Muscle layer of colon (tissue), 2 donors: ENCODE measurements at regions not wholly inside any gene's neighbourhood (a gene's known extent, or its start where the extent isn't known, plus 50 kb on each side); places are given as distances from the start of the nearest gene placed in this dataset.

Source experiments
- H3K27ac ChIP-seq: one replicate; pipeline ENCODE4 v1.7.0; 2013; ENCODE audit warnings: low read depth, mild to moderate bottlenecking, low read length, moderate library complexity
- H3K27me3 ChIP-seq, 2 donors: one replicate each; pipeline ENCODE4 v1.7.0; 2013; ENCODE audit warnings: low read length in 2 of 2, mild to moderate bottlenecking in 2 of 2; ENCODE audit not compliant: insufficient read depth in 2 of 2, control insufficient read depth in 1 of 2
- H3K36me3 ChIP-seq: one replicate; pipeline ENCODE4 v1.7.0; 2013; ENCODE audit warnings: mild to moderate bottlenecking, low read length; ENCODE audit not compliant: insufficient read depth
- H3K4me1 ChIP-seq: one replicate; pipeline ENCODE4 v1.7.0; 2013; ENCODE audit warnings: mild to moderate bottlenecking, low read length; ENCODE audit not compliant: insufficient read depth
- H3K4me3 ChIP-seq, 2 donors: one replicate each; pipeline ENCODE4 v1.7.0; 2013; ENCODE audit warnings: low read length in 2 of 2, low read depth in 1 of 2, mild to moderate bottlenecking in 1 of 2, moderate library complexity in 1 of 2
- H3K9ac ChIP-seq: one replicate; pipeline ENCODE4 v1.7.0; 2013; ENCODE audit warnings: low read length
- H3K9me3 ChIP-seq: one replicate; pipeline ENCODE4 v1.7.0; 2013; ENCODE audit warnings: mild to moderate bottlenecking, low read length
- donor health status: abdominal sarcoma.
- donor health status: Adenocarcinoma of cecum.

GRCh38 chr13:32828711-32829110 is 187.5 kb upstream of the KL start:
- Histone ChIP-seq H3K27me3 (no peaks in the 10 kb centered on the region), H3K27ac (no peak overlapping the region), H3K9me3 (peaks cover 5% of the 10 kb centered on the region), H3K4me1 (peaks cover 6% of the 10 kb centered on the region), H3K36me3 (no peaks in the 10 kb centered on the region), H3K9ac (no peak overlapping the region), H3K4me3 (no peak overlapping the region)

- Histone ChIP-seq H3K27me3 (no peaks in the 10 kb centered on the region), H3K9ac (no peak overlapping the region), H3K27ac (no peak overlapping the region), H3K4me3 (no peak overlapping the region), H3K36me3 (no peaks in the 10 kb centered on the region), H3K4me1 (peaks cover 6% of the 10 kb centered on the region), H3K9me3 (peaks cover 5% of the 10 kb centered on the region)
These were observed 187.0 kb upstream of the KL start for GRCh38 chr13:32829269-32829668.

- H3K27me3 ChIP-seq, result no peaks in the 10 kb centered on the region
- H3K4me1 ChIP-seq, result peaks cover under 1% of the 10 kb centered on the region
- no peak overlapping the region for H3K27ac ChIP-seq
- H3K9me3 ChIP-seq, result peaks cover 5% of the 10 kb centered on the region
- no peaks in the 10 kb centered on the region for H3K36me3 ChIP-seq
- no peak overlapping the region for H3K9ac ChIP-seq
- H3K4me3 ChIP-seq, result no peak overlapping the region
These were observed 186.4 kb upstream of the KL start for GRCh38 chr13:32829676-32830335.

GRCh38 chr13:32830336-32831031 is 185.7 kb upstream of the KL start:
- Histone ChIP-seq H3K4me1 (no peaks in the 10 kb centered on the region), H3K9ac (no peak overlapping the region), H3K27ac (no peak overlapping the region), H3K27me3 (no peaks in the 10 kb centered on the region), H3K9me3 (peaks cover 5% of the 10 kb centered on the region), H3K36me3 (no peaks in the 10 kb centered on the region), H3K4me3 (no peak overlapping the region)

- H3K27ac ChIP-seq, result no peak overlapping the region
- no peaks in the 10 kb centered on the region for H3K36me3 ChIP-seq
- no peaks in the 10 kb centered on the region for H3K27me3 ChIP-seq
- H3K9me3 ChIP-seq, result peaks cover 5% of the 10 kb centered on the region
- H3K9ac ChIP-seq, result no peak overlapping the region
- no peak overlapping the region for H3K4me3 ChIP-seq
- H3K4me1 ChIP-seq, result peaks cover 4% of the 10 kb centered on the region
These were observed 178.8 kb upstream of the KL start for GRCh38 chr13:32837307-32837972.

GRCh38 chr13:32837973-32838927 is 178.0 kb upstream of the KL start:
- no peaks in the 10 kb centered on the region for H3K36me3 ChIP-seq
- no peak overlapping the region for H3K4me3 ChIP-seq
- no peak overlapping the region for H3K9ac ChIP-seq
- no peak overlapping the region for H3K27ac ChIP-seq
- H3K27me3 ChIP-seq, result no peaks in the 10 kb centered on the region
- H3K4me1 ChIP-seq, result peaks cover 4% of the 10 kb centered on the region
- H3K9me3 ChIP-seq, result peaks cover 4% of the 10 kb centered on the region

- H3K4me3 ChIP-seq, result no peak overlapping the region
- H3K27me3 ChIP-seq, result no peaks in the 10 kb centered on the region
- no peak overlapping the region for H3K27ac ChIP-seq
- H3K9me3 ChIP-seq, result no peaks in the 10 kb centered on the region
- H3K9ac ChIP-seq, result no peak overlapping the region
- no peaks in the 10 kb centered on the region for H3K36me3 ChIP-seq
- peaks cover 4% of the 10 kb centered on the region for H3K4me1 ChIP-seq
These were observed 177.3 kb upstream of the KL start for GRCh38 chr13:32838945-32839344.

- Histone ChIP-seq H3K9me3 (no peaks in the 10 kb centered on the region), H3K27me3 (no peaks in the 10 kb centered on the region)
These were observed 176.1 kb upstream of the KL start for GRCh38 chr13:32840113-32840512.

GRCh38 chr13:32840989-32841713 is 175.1 kb upstream of the KL start:
- Histone ChIP-seq H3K4me3 (no peak overlapping the region), H3K27ac (no peak overlapping the region), H3K27me3 (no peaks in the 10 kb centered on the region)

More at GRCh38 chr13:32840113-32840512, 176.1 kb upstream of the KL start:
- no peak overlapping the region for H3K4me3 ChIP-seq
- peaks cover 4% of the 10 kb centered on the region for H3K4me1 ChIP-seq
- no peak overlapping the region for H3K9ac ChIP-seq
- no peak overlapping the region for H3K27ac ChIP-seq
- H3K36me3 ChIP-seq, result no peaks in the 10 kb centered on the region

GRCh38 chr13:32845952-32846950 is 170.0 kb upstream of the KL start:
- H3K9ac ChIP-seq, result no peak overlapping the region

More at GRCh38 chr13:32840989-32841713, 175.1 kb upstream of the KL start:
- H3K9ac ChIP-seq, result no peak overlapping the region
- no peaks in the 10 kb centered on the region for H3K9me3 ChIP-seq
- no peaks in the 10 kb centered on the region for H3K36me3 ChIP-seq
- peaks cover 4% of the 10 kb centered on the region for H3K4me1 ChIP-seq

More at GRCh38 chr13:32845952-32846950, 170.0 kb upstream of the KL start:
- Histone ChIP-seq H3K36me3 (no peaks in the 10 kb centered on the region), H3K4me3 (no peak overlapping the region), H3K4me1 (no peaks in the 10 kb centered on the region), H3K27me3 (no peaks in the 10 kb centered on the region), H3K27ac (no peak overlapping the region), H3K9me3 (no peaks in the 10 kb centered on the region)
